Neural progenitor cell (in vitro differentiated cells): ENCODE measurements at regions not wholly inside any gene's neighbourhood (a gene's known extent, or its start where the extent isn't known, plus 50 kb on each side); places are given as distances from the start of the nearest gene placed in this dataset.

Experiments
- EZH2 ChIP-seq: fragments of 200-600 bp; sonication (generic); IDR thresholded peaks from 2 replicates; pipeline ENCODE4 v1.6.1; 2017; ENCODE audit warnings: antibody characterized with exemption, mild to moderate bottlenecking, moderate library complexity
- EZH2phosphoT487 ChIP-seq: fragments of 200-600 bp; sonication (generic); IDR thresholded peaks from 2 replicates; pipeline ENCODE4 v1.6.1; 2017; ENCODE audit warnings: antibody characterized with exemption
- TF ChIP-seq, protein P1 (sequence below): fragments of 200-600 bp; sonication (generic); IDR thresholded peaks from 2 replicates; pipeline ENCODE4 v1.5.1; 2017; ENCODE audit warnings: antibody characterized with exemption, mild to moderate bottlenecking

DNA sequence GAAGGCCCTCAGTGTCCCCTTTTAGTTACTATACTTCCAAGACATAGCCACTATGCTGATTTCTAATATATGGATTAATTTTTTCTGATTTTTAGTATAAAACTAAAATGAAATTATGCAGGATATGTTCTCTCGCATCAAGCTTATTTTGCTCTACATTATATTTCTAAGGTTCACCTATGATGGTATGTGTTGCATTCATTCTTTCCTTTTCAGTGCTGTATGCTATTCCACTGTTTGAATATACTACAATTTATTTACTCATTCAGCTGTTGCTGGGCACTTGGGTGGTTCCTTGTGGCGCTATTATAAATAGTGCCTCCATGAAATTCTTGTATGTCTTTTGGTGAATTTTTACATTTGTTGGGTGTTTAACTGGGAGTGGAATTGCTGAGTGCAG, 230.3 kb downstream of the ATG4C start:
- TF ChIP-seq, protein P1, sequence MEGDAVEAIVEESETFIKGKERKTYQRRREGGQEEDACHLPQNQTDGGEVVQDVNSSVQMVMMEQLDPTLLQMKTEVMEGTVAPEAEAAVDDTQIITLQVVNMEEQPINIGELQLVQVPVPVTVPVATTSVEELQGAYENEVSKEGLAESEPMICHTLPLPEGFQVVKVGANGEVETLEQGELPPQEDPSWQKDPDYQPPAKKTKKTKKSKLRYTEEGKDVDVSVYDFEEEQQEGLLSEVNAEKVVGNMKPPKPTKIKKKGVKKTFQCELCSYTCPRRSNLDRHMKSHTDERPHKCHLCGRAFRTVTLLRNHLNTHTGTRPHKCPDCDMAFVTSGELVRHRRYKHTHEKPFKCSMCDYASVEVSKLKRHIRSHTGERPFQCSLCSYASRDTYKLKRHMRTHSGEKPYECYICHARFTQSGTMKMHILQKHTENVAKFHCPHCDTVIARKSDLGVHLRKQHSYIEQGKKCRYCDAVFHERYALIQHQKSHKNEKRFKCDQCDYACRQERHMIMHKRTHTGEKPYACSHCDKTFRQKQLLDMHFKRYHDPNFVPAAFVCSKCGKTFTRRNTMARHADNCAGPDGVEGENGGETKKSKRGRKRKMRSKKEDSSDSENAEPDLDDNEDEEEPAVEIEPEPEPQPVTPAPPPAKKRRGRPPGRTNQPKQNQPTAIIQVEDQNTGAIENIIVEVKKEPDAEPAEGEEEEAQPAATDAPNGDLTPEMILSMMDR, result no peak
- TF ChIP-seq EZH2 (no peak), EZH2phosphoT487 (no peak)
